ENCODE measurements at regions not wholly inside any gene's neighbourhood (a gene's known extent, or its start where the extent isn't known, plus 50 kb on each side); places are given as distances from the start of the nearest gene placed in this dataset.

- TF ChIP-seq POLR2A (IDR thresholded peaks at IDR 0.05; ENCODE audit: low read length) (no peak), GATA1 (IDR thresholded peaks at IDR 0.05; ENCODE audit: low read depth, low read length) (no peak)
Measured at GRCh38 chr4:101555341-101555880, 208.1 kb upstream of the PPP3CA start.
